MM.1S (cell line): ENCODE measurements at regions not wholly inside any gene's neighbourhood (a gene's known extent, or its start where the extent isn't known, plus 50 kb on each side); places are given as distances from the start of the nearest gene placed in this dataset.

Source experiments
- CTCF ChIP-seq: fragments of 300-600 bp; sonication (generic); IDR thresholded peaks from 2 replicates; pipeline ENCODE4 v1.5.1; 2016; ENCODE audit warnings: antibody characterized with exemption, low read length, mixed read lengths
- EZH2 ChIP-seq: fragments of 300-600 bp; sonication (generic); optimal IDR thresholded peaks from 2 replicates; pipeline ENCODE3; 2017; ENCODE audit warnings: low read depth, mild to moderate bottlenecking, antibody characterized with exemption, low read length, mixed read lengths

DNA sequence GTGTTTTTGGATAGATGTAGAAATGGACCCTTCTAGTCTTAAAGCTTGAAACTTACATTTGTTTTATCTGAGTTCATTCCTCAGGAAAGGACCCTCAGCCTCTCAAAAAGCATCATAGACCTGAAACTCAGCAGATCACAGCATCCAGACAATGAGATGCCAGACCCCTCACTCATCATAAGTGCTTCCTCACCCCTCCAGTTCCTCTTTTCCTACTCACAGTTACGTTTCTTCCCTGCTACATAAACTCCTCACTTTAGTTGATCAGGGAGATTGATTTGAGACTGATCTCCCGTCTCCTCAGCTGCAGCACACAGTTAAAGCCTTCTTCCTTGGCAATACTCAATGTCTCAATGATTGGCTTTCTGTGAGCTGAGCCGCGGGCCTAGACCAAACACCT, 282.0 kb downstream of the FAM72C start:
- TF ChIP-seq EZH2 = no peak
- no peak for TF ChIP-seq CTCF
